ENCODE measurements at regions not wholly inside any gene's neighbourhood (a gene's known extent, or its start where the extent isn't known, plus 50 kb on each side); places are given as distances from the start of the nearest gene placed in this dataset.
A peak's percentile ranks its signal among the peaks of the same experiment; 100 is the strongest.

GRCh38 chr14:84085493-84085892 is 1444.5 kb upstream of the FLRT2 start:
- no peak for DNase-seq
- in situ Hi-C loops (cut with MboI; ENCODE audit: low pct_ligation_motif_present in 1 of 4, low pct_unique_long_range_greater_than_20kb in 1 of 4, low sequenced_read_pairs in 3 of 4), result no loop called here
- Histone ChIP-seq H3K9me3 (no peaks in the 10 kb centered on the region), H3K4me1 (no peaks in the 10 kb centered on the region), H3K36me3 (no peaks in the 10 kb centered on the region), H3K4me3 (no peak overlapping the region), H3K27me3 (no peaks in the 10 kb centered on the region), H3K27ac (no peak overlapping the region)
- intact Hi-C loops (cut with DNase I; ENCODE audit: low total_unique reads), result no loop called here
- TF ChIP-seq POLR2A (IDR thresholded peaks at IDR 0.05) (no peak), POLR2AphosphoS5 (IDR thresholded peaks at IDR 0.05) (no peak), CTCF (IDR thresholded peaks at IDR 0.05) (no peak), EP300 (IDR thresholded peaks at IDR 0.05; ENCODE audit: low read depth) (no peak)

- Histone ChIP-seq H3K36me3 (no peaks in the 10 kb centered on the region), H3K4me1 (no peaks in the 10 kb centered on the region), H3K4me3 (no peak overlapping the region), H3K27me3 (no peaks in the 10 kb centered on the region), H3K9me3 (no peaks in the 10 kb centered on the region), H3K27ac (no peak overlapping the region)
- in situ Hi-C loops (cut with MboI; ENCODE audit: low pct_ligation_motif_present in 1 of 4, low pct_unique_long_range_greater_than_20kb in 1 of 4, low sequenced_read_pairs in 3 of 4) (no loop called here), intact Hi-C loops (cut with DNase I; ENCODE audit: low total_unique reads) (no loop called here)
- 90 to 92% methylated on average over 4 of the region's 4 CpGs for whole genome bisulfite sequencing, 2 donors (ENCODE audit: low coverage in 1 of 2)
- no peak for TF ChIP-seq POLR2A (IDR thresholded peaks at IDR 0.05)
- DNase-seq, result no peak
These were observed 1443.2 kb upstream of the FLRT2 start for GRCh38 chr14:84086714-84087113.

GRCh38 chr14:84087986-84088531 is 1441.9 kb upstream of the FLRT2 start:
- TF ChIP-seq POLR2AphosphoS5 (IDR thresholded peaks at IDR 0.05) (peak in 1 of 3 donors; percentile 15), CTCF (IDR thresholded peaks at IDR 0.05) (no peak), POLR2A (IDR thresholded peaks at IDR 0.05) (no peak), EP300 (IDR thresholded peaks at IDR 0.05; ENCODE audit: low read depth) (no peak)
- DNase-seq, result no peak
- H3K9me3 ChIP-seq, result no peaks in the 10 kb centered on the region
- 71 to 79% methylated on average over 7 to 8 of the region's 8 CpGs for WGBS, 2 donors (ENCODE audit: low coverage in 1 of 2)
- in situ Hi-C loops (cut with MboI; ENCODE audit: low pct_ligation_motif_present in 1 of 4, low pct_unique_long_range_greater_than_20kb in 1 of 4, low sequenced_read_pairs in 3 of 4) (no loop called here), intact Hi-C loops (cut with DNase I; ENCODE audit: low total_unique reads) (no loop called here)
- no peaks in the 10 kb centered on the region for H3K27me3 ChIP-seq
- no peak overlapping the region for H3K4me3 ChIP-seq
- H3K36me3 ChIP-seq, result no peaks in the 10 kb centered on the region
- H3K4me1 ChIP-seq, result no peaks in the 10 kb centered on the region
- H3K27ac ChIP-seq, result no peak overlapping the region

GRCh38 chr14:84090837-84091236 is 1439.1 kb upstream of the FLRT2 start:
- in situ Hi-C loops (cut with MboI; ENCODE audit: low pct_ligation_motif_present in 1 of 4, low pct_unique_long_range_greater_than_20kb in 1 of 4, low sequenced_read_pairs in 3 of 4) (no loop called here), intact Hi-C loops (cut with DNase I; ENCODE audit: low total_unique reads) (no loop called here)
- no peak for DNase-seq
- H3K9me3 ChIP-seq, result no peaks in the 10 kb centered on the region
- no peaks in the 10 kb centered on the region for H3K36me3 ChIP-seq
- H3K27ac ChIP-seq, result no peak overlapping the region
- no peaks in the 10 kb centered on the region for H3K4me1 ChIP-seq
- H3K4me3 ChIP-seq, result no peak overlapping the region
- TF ChIP-seq EP300 (IDR thresholded peaks at IDR 0.05; ENCODE audit: low read depth), result no peak
- no peak for TF ChIP-seq POLR2A (IDR thresholded peaks at IDR 0.05)
- no peak for TF ChIP-seq POLR2AphosphoS5 (IDR thresholded peaks at IDR 0.05)
- no peak for TF ChIP-seq CTCF (IDR thresholded peaks at IDR 0.05)
- no peaks in the 10 kb centered on the region for H3K27me3 ChIP-seq
- 72% methylated on average over 6 of the region's 6 CpGs; no CpG with 5 or more reads in 1 of the 2 donors for WGBS, 2 donors (ENCODE audit: low coverage in 1 of 2)

- Histone ChIP-seq H3K9me3 (no peaks in the 10 kb centered on the region), H3K4me1 (no peaks in the 10 kb centered on the region), H3K36me3 (no peaks in the 10 kb centered on the region), H3K27me3 (no peaks in the 10 kb centered on the region), H3K4me3 (no peak overlapping the region), H3K27ac (no peak overlapping the region)
- 30 to 47% methylated on average over 1 of the region's 1 CpG for WGBS, 2 donors (ENCODE audit: low coverage in 1 of 2)
- TF ChIP-seq POLR2A (IDR thresholded peaks at IDR 0.05) (no peak), POLR2AphosphoS5 (IDR thresholded peaks at IDR 0.05) (no peak), CTCF (IDR thresholded peaks at IDR 0.05) (no peak), EP300 (IDR thresholded peaks at IDR 0.05; ENCODE audit: low read depth) (no peak)
- intact Hi-C loops (cut with DNase I; ENCODE audit: low total_unique reads), result no loop called here
- in situ Hi-C loops (cut with MboI; ENCODE audit: low pct_ligation_motif_present in 1 of 4, low pct_unique_long_range_greater_than_20kb in 1 of 4, low sequenced_read_pairs in 3 of 4), result no loop called here
- DNase-seq, result no peak
These were observed 1434.3 kb upstream of the FLRT2 start for GRCh38 chr14:84095681-84096080.

All from transverse colon (tissue), 4 donors.